ENCODE measurements at regions not wholly inside any gene's neighbourhood (a gene's known extent, or its start where the extent isn't known, plus 50 kb on each side); places are given as distances from the start of the nearest gene placed in this dataset.
A peak's percentile ranks its signal among the peaks of the same experiment; 100 is the strongest.
"Not testable (repeated sequence)": the region's sequence is repeated elsewhere in the genome, so short reads cannot be mapped to it uniquely, and the experiment has no call there.

GRCh38 chr3:44171891-44172290 lies 69.8 kb upstream of the TOPAZ1 start:
- no peak for DNase-seq

GRCh38 chr3:44172701-44173100 lies 69.0 kb upstream of the TOPAZ1 start:
- not testable (repeated sequence) for DNase-seq

GRCh38 chr3:44173263-44173662 lies 68.4 kb upstream of the TOPAZ1 start:
- DNase-seq: no peak

GRCh38 chr3:44175070-44175469 lies 66.6 kb upstream of the TOPAZ1 start:
- DNase-seq: no peak

- DNase-seq: no peak
Observed at GRCh38 chr3:44179246-44179645, 62.4 kb upstream of the TOPAZ1 start.

GRCh38 chr3:44184319-44184953 lies 57.2 kb upstream of the TOPAZ1 start:
- peak; percentile 33 for DNase-seq

GRCh38 chr3:44185396-44185915 lies 56.2 kb upstream of the TOPAZ1 start:
- no peak for DNase-seq

- no peak for DNase-seq
Observed at GRCh38 chr3:44186111-44186672, 55.5 kb upstream of the TOPAZ1 start.

GRCh38 chr3:44186712-44187111 lies 55.0 kb upstream of the TOPAZ1 start:
- no peak for DNase-seq

Measured in hematopoietic multipotent progenitor cell treated with erythropoietin and hydrocortisone succinate and interleukin-3 and kit ligand, for 4 days (in vitro differentiated cells).